Suprapubic skin (tissue), 4 donors: ENCODE measurements at regions not wholly inside any gene's neighbourhood (a gene's known extent, or its start where the extent isn't known, plus 50 kb on each side); places are given as distances from the start of the nearest gene placed in this dataset.

Source experiments
- DNase-seq, 2 donors: peaks; one replicate each; pipeline ENCODE4 v3.0.0-alpha.2; 2019; ENCODE audit warnings: low spot score in 2 of 2
- H3K27ac ChIP-seq: fragments of 200-600 bp; sonication (generic); one replicate; pipeline ENCODE4 v1.5.1; 2019
- H3K27me3 ChIP-seq: fragments of 200-600 bp; sonication (generic); one replicate; pipeline ENCODE4 v1.5.1; 2019
- H3K36me3 ChIP-seq: fragments of 200-600 bp; sonication (generic); one replicate; pipeline ENCODE4 v1.5.1; 2019
- H3K4me1 ChIP-seq: fragments of 200-600 bp; sonication (generic); one replicate; pipeline ENCODE4 v1.5.1; 2019
- H3K4me3 ChIP-seq: fragments of 200-600 bp; sonication (generic); one replicate; pipeline ENCODE4 v1.5.1; 2019; ENCODE audit warnings: mild to moderate bottlenecking
- H3K9me3 ChIP-seq: fragments of 200-600 bp; sonication (generic); one replicate; pipeline ENCODE4 v1.5.1; 2019
- EP300 ChIP-seq: sonication (generic); formaldehyde crosslinking; IDR thresholded peaks from one replicate; pipeline ENCODE4 v1.6.1; 2017; ENCODE audit warnings: antibody characterized with exemption
- POLR2A ChIP-seq, 2 donors: fragments of 450-650 bp; IDR thresholded peaks; one replicate each; pipeline ENCODE4 v1.6.1; 2017; ENCODE audit warnings: antibody characterized with exemption in 2 of 2, mild to moderate bottlenecking in 2 of 2, moderate library complexity in 2 of 2
- POLR2AphosphoS5 ChIP-seq, 3 donors: sonication (generic); formaldehyde crosslinking; IDR thresholded peaks; one replicate each; pipeline ENCODE4 v1.6.1; 2017; ENCODE audit warnings: antibody characterized with exemption in 3 of 3
- WGBS: methylation state at CpG from one replicate; pipeline ENCODE4 v1.1.5; 2018; 5-methylcytosine and 5-hydroxymethylcytosine counted together
- TF ChIP-seq, protein P1 (sequence below), 2 donors: fragments of 200-600 bp in 1 of 2; fragments of 450-650 bp in 1 of 2; sonication (generic) in 1 of 2; IDR thresholded peaks; one replicate each; pipeline ENCODE4 v1.5.1; 2016 to 2019; ENCODE audit warnings: antibody characterized with exemption in 2 of 2, mild to moderate bottlenecking in 1 of 2, moderate library complexity in 1 of 2

GRCh38 chr16:51683882-51684281 lies 532.8 kb upstream of the SALL1 start:
- no peak for DNase-seq
- TF ChIP-seq, protein P1, sequence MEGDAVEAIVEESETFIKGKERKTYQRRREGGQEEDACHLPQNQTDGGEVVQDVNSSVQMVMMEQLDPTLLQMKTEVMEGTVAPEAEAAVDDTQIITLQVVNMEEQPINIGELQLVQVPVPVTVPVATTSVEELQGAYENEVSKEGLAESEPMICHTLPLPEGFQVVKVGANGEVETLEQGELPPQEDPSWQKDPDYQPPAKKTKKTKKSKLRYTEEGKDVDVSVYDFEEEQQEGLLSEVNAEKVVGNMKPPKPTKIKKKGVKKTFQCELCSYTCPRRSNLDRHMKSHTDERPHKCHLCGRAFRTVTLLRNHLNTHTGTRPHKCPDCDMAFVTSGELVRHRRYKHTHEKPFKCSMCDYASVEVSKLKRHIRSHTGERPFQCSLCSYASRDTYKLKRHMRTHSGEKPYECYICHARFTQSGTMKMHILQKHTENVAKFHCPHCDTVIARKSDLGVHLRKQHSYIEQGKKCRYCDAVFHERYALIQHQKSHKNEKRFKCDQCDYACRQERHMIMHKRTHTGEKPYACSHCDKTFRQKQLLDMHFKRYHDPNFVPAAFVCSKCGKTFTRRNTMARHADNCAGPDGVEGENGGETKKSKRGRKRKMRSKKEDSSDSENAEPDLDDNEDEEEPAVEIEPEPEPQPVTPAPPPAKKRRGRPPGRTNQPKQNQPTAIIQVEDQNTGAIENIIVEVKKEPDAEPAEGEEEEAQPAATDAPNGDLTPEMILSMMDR (IDR thresholded peaks at IDR 0.05): no peak
- TF ChIP-seq POLR2A (IDR thresholded peaks at IDR 0.05) (no peak), EP300 (no peak), POLR2AphosphoS5 (IDR thresholded peaks at IDR 0.05) (no peak)
- H3K4me3 ChIP-seq: no peak overlapping the region
- no peak overlapping the region for H3K27ac ChIP-seq
- H3K27me3 ChIP-seq: no peaks in the 10 kb centered on the region
- H3K4me1 ChIP-seq: no peaks in the 10 kb centered on the region
- WGBS: 50% methylated on average over 1 of the region's 1 CpG
- H3K9me3 ChIP-seq: no peaks in the 10 kb centered on the region
- H3K36me3 ChIP-seq: no peaks in the 10 kb centered on the region

GRCh38 chr16:51682905-51683304 lies 531.8 kb upstream of the SALL1 start:
- H3K27ac ChIP-seq: no peak overlapping the region
- TF ChIP-seq POLR2AphosphoS5 (IDR thresholded peaks at IDR 0.05) (no peak), EP300 (no peak)
- H3K4me3 ChIP-seq: no peak overlapping the region
- H3K27me3 ChIP-seq: no peaks in the 10 kb centered on the region
- DNase-seq: no peak
- H3K36me3 ChIP-seq: no peaks in the 10 kb centered on the region
- no peaks in the 10 kb centered on the region for H3K4me1 ChIP-seq
- no peaks in the 10 kb centered on the region for H3K9me3 ChIP-seq
- WGBS: 62% methylated on average over 3 of the region's 3 CpGs

GRCh38 chr16:51674615-51675014 lies 523.5 kb upstream of the SALL1 start:
- Histone ChIP-seq H3K9me3 (no peaks in the 10 kb centered on the region), H3K36me3 (no peaks in the 10 kb centered on the region), H3K4me1 (no peaks in the 10 kb centered on the region), H3K27ac (no peak overlapping the region), H3K4me3 (no peak overlapping the region), H3K27me3 (no peaks in the 10 kb centered on the region)
- TF ChIP-seq POLR2A (IDR thresholded peaks at IDR 0.05): no peak
- no peak for TF ChIP-seq EP300
- no peak for TF ChIP-seq POLR2AphosphoS5 (IDR thresholded peaks at IDR 0.05)
- WGBS: 59% methylated on average over 4 of the region's 4 CpGs
- no peak for DNase-seq

DNA sequence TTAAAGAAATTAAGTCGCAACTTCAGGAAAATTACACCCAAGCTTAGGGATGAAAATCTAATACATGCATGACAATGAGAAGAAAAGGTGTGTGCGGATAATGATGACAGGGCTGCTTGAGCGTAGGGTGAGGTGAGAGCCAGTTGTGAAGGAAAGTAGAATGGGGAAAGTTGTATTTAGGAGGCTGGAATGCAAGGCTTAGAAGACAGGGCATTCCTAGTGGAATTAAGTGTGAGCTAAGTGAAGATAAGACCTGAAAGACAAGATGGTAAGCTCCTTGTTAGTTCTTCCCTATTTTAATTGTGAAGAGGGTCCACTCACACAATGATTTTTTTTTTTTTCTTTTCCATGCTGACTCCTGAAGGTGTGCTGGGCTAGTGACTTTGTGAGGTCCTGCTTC lies 519.5 kb upstream of the SALL1 start:
- DNase-seq: no peak
- Histone ChIP-seq H3K36me3 (no peaks in the 10 kb centered on the region), H3K4me3 (no peak overlapping the region), H3K9me3 (no peaks in the 10 kb centered on the region), H3K27ac (no peak overlapping the region), H3K4me1 (no peaks in the 10 kb centered on the region), H3K27me3 (no peaks in the 10 kb centered on the region)
- TF ChIP-seq EP300: no peak
- 94% methylated on average over 3 of the region's 3 CpGs for WGBS

GRCh38 chr16:51666821-51667220 lies 515.8 kb upstream of the SALL1 start:
- Histone ChIP-seq H3K27me3 (no peaks in the 10 kb centered on the region), H3K4me1 (no peaks in the 10 kb centered on the region), H3K36me3 (no peaks in the 10 kb centered on the region), H3K4me3 (no peak overlapping the region), H3K27ac (no peak overlapping the region), H3K9me3 (no peaks in the 10 kb centered on the region)
- no peak for TF ChIP-seq EP300
- no peak for TF ChIP-seq POLR2A (IDR thresholded peaks at IDR 0.05)
- TF ChIP-seq, protein P1 (IDR thresholded peaks at IDR 0.05): no peak
- no peak for TF ChIP-seq POLR2AphosphoS5 (IDR thresholded peaks at IDR 0.05)
- 30% methylated on average over 6 of the region's 6 CpGs for WGBS
- DNase-seq: no peak

- no peak overlapping the region for H3K4me3 ChIP-seq
- no peak overlapping the region for H3K27ac ChIP-seq
- no peaks in the 10 kb centered on the region for H3K36me3 ChIP-seq
- TF ChIP-seq, protein P1 (IDR thresholded peaks at IDR 0.05): no peak
- TF ChIP-seq EP300 (no peak), POLR2A (IDR thresholded peaks at IDR 0.05) (no peak), POLR2AphosphoS5 (IDR thresholded peaks at IDR 0.05) (no peak)
- H3K27me3 ChIP-seq: no peaks in the 10 kb centered on the region
- WGBS: 64% methylated on average over 6 of the region's 6 CpGs
- H3K9me3 ChIP-seq: no peaks in the 10 kb centered on the region
- no peaks in the 10 kb centered on the region for H3K4me1 ChIP-seq
- DNase-seq: no peak
Observed at GRCh38 chr16:51666074-51666473, 515.0 kb upstream of the SALL1 start.

DNA sequence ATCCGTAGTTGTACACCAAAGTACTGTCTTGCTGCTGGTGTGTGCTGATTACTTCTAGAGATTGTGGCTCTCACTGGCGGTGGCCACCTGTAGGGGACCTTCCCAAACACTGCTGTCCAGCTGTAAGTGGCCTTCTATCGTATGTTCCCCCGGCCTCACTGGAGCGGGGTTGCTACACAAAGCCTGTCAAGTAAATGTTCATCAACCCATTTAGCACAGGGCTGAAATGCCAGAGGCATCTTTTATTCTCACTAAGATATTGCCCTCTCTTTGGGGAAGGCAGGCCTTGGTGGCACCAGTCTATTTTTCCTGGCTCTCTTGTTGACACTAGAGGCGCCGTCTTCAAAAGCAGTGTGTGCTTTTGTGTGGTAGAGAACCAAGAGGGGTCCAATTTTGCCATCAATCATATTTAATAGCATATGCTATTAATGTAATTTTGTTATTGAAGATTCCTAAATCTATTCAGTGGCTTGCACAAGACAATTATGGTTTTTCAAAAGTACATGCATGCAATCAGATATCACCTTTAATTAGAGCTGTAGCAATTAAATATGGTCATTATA lies 514.4 kb upstream of the SALL1 start:
- no peak for TF ChIP-seq EP300
- TF ChIP-seq, protein P1 (IDR thresholded peaks at IDR 0.05): no peak
- TF ChIP-seq POLR2A (IDR thresholded peaks at IDR 0.05): no peak
- no peak for TF ChIP-seq POLR2AphosphoS5 (IDR thresholded peaks at IDR 0.05)
- Histone ChIP-seq H3K27me3 (no peaks in the 10 kb centered on the region), H3K9me3 (no peaks in the 10 kb centered on the region), H3K36me3 (no peaks in the 10 kb centered on the region), H3K4me3 (no peak overlapping the region), H3K27ac (no peak overlapping the region), H3K4me1 (no peaks in the 10 kb centered on the region)
- WGBS: 95% methylated on average over 6 of the region's 7 CpGs
- DNase-seq: no peak
